Spleen (tissue), 7 donors: ENCODE measurements at regions not wholly inside any gene's neighbourhood (a gene's known extent, or its start where the extent isn't known, plus 50 kb on each side); places are given as distances from the start of the nearest gene placed in this dataset.

Experiments
- POLR2A ChIP-seq, 3 donors: fragments of 450-650 bp; IDR thresholded peaks; one replicate each; pipeline ENCODE4 v1.5.1; 2017; ENCODE audit warnings: antibody characterized with exemption in 3 of 3, mild to moderate bottlenecking in 1 of 3
- TF ChIP-seq, protein P1 (sequence below), 11 experiments: fragments of 200-600 bp in 7 of 11; fragments of 450-650 bp in 4 of 11; sonication (generic) in 4 of 11; IDR thresholded peaks in 8 of 11; conservative IDR thresholded peaks in 3 of 11; 1 replicate in 7 of 11; 2 replicates in 4 of 11; pipeline versions ENCODE4 v1.4.0 to v1.8.0; 2016 to 2021; ENCODE audit warnings: antibody characterized with exemption in 11 of 11, inconsistent platforms in 4 of 11, mild to moderate bottlenecking in 1 of 11
- donor health status: DM: no; HTN: no; CAD: no; lungs with moderate emphysema.
- donor health status: DM: no; HTN: no; CAD: no.
- donor health status: DM: no; HTN: no; CAD: no.

DNA sequence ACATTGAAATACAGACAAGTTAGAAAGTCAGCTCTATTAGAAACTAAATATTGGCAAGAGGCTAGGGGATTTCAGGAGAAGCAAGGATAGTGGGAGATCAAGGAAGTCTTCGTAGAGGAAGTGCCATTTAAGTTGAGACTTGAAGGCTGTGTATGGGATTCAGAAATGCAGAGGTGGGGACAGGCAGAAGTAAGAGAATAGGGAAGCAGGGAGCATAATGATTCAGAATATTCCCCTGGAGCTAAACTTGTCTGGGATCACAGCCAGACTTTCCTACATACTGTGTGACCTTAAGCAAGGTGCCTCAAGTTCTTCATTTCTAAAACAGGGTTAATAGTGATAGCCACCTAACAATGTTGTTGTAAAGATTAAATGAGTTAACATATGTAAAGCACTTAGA, 108.8 kb downstream of the DDIT4L start:
- TF ChIP-seq, protein P1, sequence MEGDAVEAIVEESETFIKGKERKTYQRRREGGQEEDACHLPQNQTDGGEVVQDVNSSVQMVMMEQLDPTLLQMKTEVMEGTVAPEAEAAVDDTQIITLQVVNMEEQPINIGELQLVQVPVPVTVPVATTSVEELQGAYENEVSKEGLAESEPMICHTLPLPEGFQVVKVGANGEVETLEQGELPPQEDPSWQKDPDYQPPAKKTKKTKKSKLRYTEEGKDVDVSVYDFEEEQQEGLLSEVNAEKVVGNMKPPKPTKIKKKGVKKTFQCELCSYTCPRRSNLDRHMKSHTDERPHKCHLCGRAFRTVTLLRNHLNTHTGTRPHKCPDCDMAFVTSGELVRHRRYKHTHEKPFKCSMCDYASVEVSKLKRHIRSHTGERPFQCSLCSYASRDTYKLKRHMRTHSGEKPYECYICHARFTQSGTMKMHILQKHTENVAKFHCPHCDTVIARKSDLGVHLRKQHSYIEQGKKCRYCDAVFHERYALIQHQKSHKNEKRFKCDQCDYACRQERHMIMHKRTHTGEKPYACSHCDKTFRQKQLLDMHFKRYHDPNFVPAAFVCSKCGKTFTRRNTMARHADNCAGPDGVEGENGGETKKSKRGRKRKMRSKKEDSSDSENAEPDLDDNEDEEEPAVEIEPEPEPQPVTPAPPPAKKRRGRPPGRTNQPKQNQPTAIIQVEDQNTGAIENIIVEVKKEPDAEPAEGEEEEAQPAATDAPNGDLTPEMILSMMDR (IDR thresholded peaks at IDR 0.05 in 8 of 11, conservative IDR thresholded peaks at IDR 0.05 in 3 of 11): no peak
- TF ChIP-seq POLR2A (IDR thresholded peaks at IDR 0.05): no peak
